Spinal cord (tissue), 9 donors: ENCODE measurements at regions not wholly inside any gene's neighbourhood (a gene's known extent, or its start where the extent isn't known, plus 50 kb on each side); places are given as distances from the start of the nearest gene placed in this dataset.

ENCODE experiments used
- DNase-seq, 6 donors: peaks; one replicate each; pipeline versions ENCODE4 v3.0.0 to v3.0.0-alpha.2; 2013 to 2015; ENCODE audit warnings: low spot score in 6 of 6, low read depth in 4 of 6
- H3K27ac ChIP-seq: one replicate; pipeline ENCODE4 v1.5.1; 2013; ENCODE audit warnings: low read depth, low read length, control low read depth
- H3K27me3 ChIP-seq: one replicate; pipeline ENCODE4 v1.6.1; 2013; ENCODE audit warnings: low read length; ENCODE audit not compliant: control insufficient read depth, insufficient read depth
- H3K36me3 ChIP-seq: one replicate; pipeline ENCODE4 v1.6.1; 2013; ENCODE audit warnings: low read length; ENCODE audit not compliant: control insufficient read depth, insufficient read depth
- H3K4me1 ChIP-seq: one replicate; pipeline ENCODE4 v1.6.1; 2013; ENCODE audit warnings: low read length; ENCODE audit not compliant: control insufficient read depth, insufficient read depth
- H3K4me3 ChIP-seq: one replicate; pipeline ENCODE4 v1.5.1; 2013; ENCODE audit warnings: low read depth, low read length, control low read depth
- H3K9me3 ChIP-seq: one replicate; pipeline ENCODE4 v1.6.1; 2013; ENCODE audit warnings: low read length; ENCODE audit not compliant: control insufficient read depth, insufficient read depth
- WGBS: methylation state at CpG from one replicate; pipeline ENCODE4 v1.1.5; 2013; ENCODE audit warnings: missing lambda C conversion rate; ENCODE audit not compliant: insufficient coverage; 5-methylcytosine and 5-hydroxymethylcytosine counted together
- donor health status: healthy.

- H3K4me1 ChIP-seq: no peaks in the 10 kb centered on the region
- 89% methylated on average over 1 of the region's 2 CpGs for WGBS
- H3K36me3 ChIP-seq: no peaks in the 10 kb centered on the region
- no peak overlapping the region for H3K4me3 ChIP-seq
- H3K9me3 ChIP-seq: peaks cover 4% of the 10 kb centered on the region
- H3K27me3 ChIP-seq: no peaks in the 10 kb centered on the region
- no peak overlapping the region for H3K27ac ChIP-seq
- no peak for DNase-seq
Measured at GRCh38 chr12:31828071-31828470, 99.2 kb upstream of the AMN1 start.

GRCh38 chr12:31822761-31823160 is 93.9 kb upstream of the AMN1 start:
- peaks cover 4% of the 10 kb centered on the region for H3K9me3 ChIP-seq
- H3K4me1 ChIP-seq: no peaks in the 10 kb centered on the region
- H3K36me3 ChIP-seq: no peaks in the 10 kb centered on the region
- no peak overlapping the region for H3K4me3 ChIP-seq
- H3K27ac ChIP-seq: no peak overlapping the region
- no peak for DNase-seq
- no peaks in the 10 kb centered on the region for H3K27me3 ChIP-seq

DNA sequence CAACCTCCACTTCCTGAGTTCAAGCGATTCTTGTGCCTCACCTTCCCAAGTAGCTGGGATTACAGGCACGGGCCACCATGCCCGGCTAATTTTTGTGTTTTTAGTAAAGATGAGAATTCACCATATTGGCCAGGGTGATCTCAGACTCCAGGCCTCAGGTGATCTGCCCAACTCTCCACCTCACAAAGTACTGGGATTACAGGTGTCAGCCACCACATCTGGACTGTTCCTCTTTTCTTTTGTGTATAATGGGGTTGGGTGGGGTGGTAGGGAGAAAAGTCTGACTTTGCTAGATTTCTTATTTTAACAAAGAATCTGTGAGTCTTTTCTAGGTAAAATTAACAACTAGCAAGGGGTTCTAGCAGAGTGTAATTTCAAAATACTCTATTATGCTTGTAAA is 92.7 kb upstream of the AMN1 start:
- no peak for DNase-seq
- H3K27me3 ChIP-seq: no peaks in the 10 kb centered on the region
- H3K9me3 ChIP-seq: peaks cover 4% of the 10 kb centered on the region
- H3K4me1 ChIP-seq: no peaks in the 10 kb centered on the region
- no peak overlapping the region for H3K4me3 ChIP-seq
- H3K36me3 ChIP-seq: no peaks in the 10 kb centered on the region
- H3K27ac ChIP-seq: no peak overlapping the region
- no CpG with 5 or more reads among the region's 3 CpGs for WGBS

DNA sequence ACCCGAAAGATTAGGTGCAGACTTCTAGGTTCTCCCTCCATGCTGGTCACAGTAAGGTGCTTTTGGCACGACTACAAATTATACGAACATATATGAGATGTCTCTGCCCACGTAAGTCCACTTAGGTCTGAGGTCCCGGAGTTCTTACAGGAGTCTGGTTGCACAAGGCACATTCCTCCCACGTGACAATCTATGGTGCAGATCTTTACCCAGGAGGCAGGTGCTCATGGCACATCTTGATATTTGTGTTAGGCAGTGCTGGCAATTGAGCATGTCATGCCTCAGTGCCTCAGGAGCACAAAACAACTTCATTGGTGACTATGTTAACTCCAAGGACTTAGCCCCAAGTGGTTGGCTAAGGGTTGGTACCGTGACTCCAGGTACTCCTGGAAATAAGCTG is 92.0 kb upstream of the AMN1 start:
- H3K9me3 ChIP-seq: peaks cover under 1% of the 10 kb centered on the region
- 85% methylated on average over 6 of the region's 7 CpGs for WGBS
- H3K4me1 ChIP-seq: no peaks in the 10 kb centered on the region
- no peak overlapping the region for H3K27ac ChIP-seq
- H3K4me3 ChIP-seq: no peak overlapping the region
- H3K27me3 ChIP-seq: no peaks in the 10 kb centered on the region
- DNase-seq: no peak
- H3K36me3 ChIP-seq: no peaks in the 10 kb centered on the region

GRCh38 chr12:31819427-31819826 is 90.6 kb upstream of the AMN1 start:
- Histone ChIP-seq H3K4me1 (no peaks in the 10 kb centered on the region), H3K27me3 (no peaks in the 10 kb centered on the region), H3K4me3 (no peak overlapping the region), H3K27ac (no peak overlapping the region), H3K9me3 (no peaks in the 10 kb centered on the region), H3K36me3 (no peaks in the 10 kb centered on the region)
- no CpG with 5 or more reads among the region's 2 CpGs for WGBS
- no peak for DNase-seq

GRCh38 chr12:31818623-31819268 is 89.9 kb upstream of the AMN1 start:
- Histone ChIP-seq H3K4me3 (no peak overlapping the region), H3K27me3 (no peaks in the 10 kb centered on the region), H3K36me3 (no peaks in the 10 kb centered on the region), H3K27ac (no peak overlapping the region), H3K9me3 (no peaks in the 10 kb centered on the region), H3K4me1 (no peaks in the 10 kb centered on the region)
- DNase-seq: no peak
- WGBS: no CpG with 5 or more reads among the region's 2 CpGs

DNA sequence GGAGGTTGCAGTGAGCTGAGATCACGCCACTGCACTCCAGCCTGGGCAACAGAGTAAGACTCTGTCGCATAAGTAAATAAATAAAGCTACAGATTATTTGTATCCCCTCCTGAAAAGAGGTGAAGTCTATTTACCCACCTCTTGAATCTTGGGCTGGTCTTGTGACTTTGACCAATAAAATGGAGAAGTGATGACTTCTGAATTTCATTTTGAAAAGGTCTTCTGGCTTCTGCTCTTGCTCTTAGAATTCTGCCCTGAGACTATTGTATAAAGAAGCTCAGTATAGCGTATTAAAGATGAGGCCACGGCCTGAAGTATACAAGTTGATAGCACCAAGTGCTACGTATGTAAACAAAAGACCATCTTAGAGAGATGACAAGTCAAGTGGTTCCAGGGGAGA is 88.3 kb upstream of the AMN1 start:
- Histone ChIP-seq H3K9me3 (no peaks in the 10 kb centered on the region), H3K27ac (no peak overlapping the region), H3K27me3 (no peaks in the 10 kb centered on the region), H3K4me3 (no peak overlapping the region), H3K4me1 (no peaks in the 10 kb centered on the region), H3K36me3 (no peaks in the 10 kb centered on the region)
- 44% methylated on average over 2 of the region's 5 CpGs for WGBS
- no peak for DNase-seq

GRCh38 chr12:31815096-31815495 is 86.3 kb upstream of the AMN1 start:
- no CpG with 5 or more reads among the region's 1 CpG for WGBS

DNA sequence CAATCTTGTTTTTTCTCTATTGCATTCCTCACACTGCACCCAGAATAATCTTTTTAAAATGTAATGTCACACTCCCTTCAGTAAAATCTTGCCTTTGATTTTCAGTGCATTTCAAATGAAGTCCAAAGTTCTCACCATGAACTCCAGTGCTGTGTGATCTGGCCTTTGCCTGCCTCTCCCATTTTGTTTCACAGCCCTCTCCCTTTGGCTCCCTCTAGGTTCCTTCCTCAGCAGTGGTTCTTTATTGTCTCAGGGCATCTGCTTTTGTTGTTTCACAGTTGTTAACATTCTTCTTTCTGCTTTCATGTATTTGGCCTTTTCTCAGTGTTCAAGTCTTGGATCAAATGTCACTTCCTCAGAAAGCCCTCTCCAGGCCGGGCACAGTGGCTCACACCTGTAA is 84.5 kb upstream of the AMN1 start:
- DNase-seq: no peak
- Histone ChIP-seq H3K36me3 (no peaks in the 10 kb centered on the region), H3K9me3 (no peaks in the 10 kb centered on the region), H3K4me1 (no peaks in the 10 kb centered on the region), H3K27ac (no peak overlapping the region), H3K27me3 (no peaks in the 10 kb centered on the region), H3K4me3 (no peak overlapping the region)
- WGBS: 0% methylated on average over 1 of the region's 1 CpG

More at GRCh38 chr12:31815096-31815495, 86.3 kb upstream of the AMN1 start:
- Histone ChIP-seq H3K4me1 (no peaks in the 10 kb centered on the region), H3K27me3 (no peaks in the 10 kb centered on the region), H3K36me3 (no peaks in the 10 kb centered on the region), H3K9me3 (no peaks in the 10 kb centered on the region), H3K4me3 (no peak overlapping the region), H3K27ac (no peak overlapping the region)
- no peak for DNase-seq

DNA sequence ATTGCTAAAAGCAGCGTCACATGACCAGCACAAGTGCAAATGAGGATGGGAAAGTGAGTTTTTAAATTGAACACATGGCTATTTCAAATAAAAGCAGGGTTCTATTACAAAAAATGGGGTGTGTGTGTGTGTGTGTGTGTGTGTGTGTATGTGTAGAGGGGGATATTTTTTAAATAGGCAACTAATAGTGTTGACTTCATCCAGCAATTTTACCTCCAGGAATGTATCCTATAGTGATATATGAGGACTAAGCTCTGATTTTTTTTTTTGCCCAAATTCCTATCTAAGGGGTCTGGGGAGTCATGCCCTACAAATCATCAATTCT is 78.9 kb upstream of the AMN1 start:
- no CpG with 5 or more reads among the region's 1 CpG for WGBS
- Histone ChIP-seq H3K36me3 (no peaks in the 10 kb centered on the region), H3K9me3 (no peaks in the 10 kb centered on the region), H3K27ac (no peak overlapping the region), H3K4me3 (no peak overlapping the region), H3K4me1 (no peaks in the 10 kb centered on the region), H3K27me3 (no peaks in the 10 kb centered on the region)
- no peak for DNase-seq
